H1 (cell line): ENCODE measurements at regions not wholly inside any gene's neighbourhood (a gene's known extent, or its start where the extent isn't known, plus 50 kb on each side); places are given as distances from the start of the nearest gene placed in this dataset.

Source experiments
- CTCF ChIA-PET: fragments of 300-600 bp; sonication (Branson Sonifier 250); formaldehyde crosslinking; loops from one replicate; lab custom pipeline; 2021; ENCODE audit not compliant: partially characterized antibody; lab: Charles Lee
- POLR2A ChIA-PET: fragments of 300-600 bp; sonication (Branson Sonifier 250); formaldehyde crosslinking; loops from one replicate; lab custom pipeline; 2021; ENCODE audit warnings: inconsistent platforms; ENCODE audit not compliant: partially characterized antibody; lab: Charles Lee
- DNase-seq, 2 experiments: peaks; one replicate each; pipeline versions ENCODE4 v3.0.0 to v3.0.0-alpha.2; 2010 to 2022; ENCODE audit warnings: low spot score in 2 of 2, low read depth in 1 of 2, mixed read lengths in 1 of 2
- FAIRE-seq: peaks from 2 replicates; lab custom pipeline; 2011; peaks lifted over from hg19 to GRCh38; lab: Jason Lieb, UNC
- H2AFZ ChIP-seq: 2 replicates; pipeline ENCODE4 v1.8.1; 2012; ENCODE audit warnings: low read length, inconsistent platforms
- H2AK5ac ChIP-seq: 2 replicates; pipeline ENCODE4 v1.6.1; 2013; ENCODE audit warnings: low read depth, low read length
- H2BK120ac ChIP-seq: replicated peaks from 2 replicates; pipeline ENCODE3; 2013; ENCODE audit warnings: low read depth, low read length, inconsistent platforms
- H2BK12ac ChIP-seq: 2 replicates; pipeline ENCODE4 v1.6.1; 2013; ENCODE audit warnings: low read depth, low read length
- H2BK15ac ChIP-seq: 2 replicates; pipeline ENCODE4 v1.6.1; 2013; ENCODE audit warnings: low read length
- H2BK20ac ChIP-seq: 2 replicates; pipeline ENCODE4 v1.6.1; 2013; ENCODE audit warnings: low read length
- H2BK5ac ChIP-seq: 2 replicates; pipeline ENCODE4 v1.6.1; 2013; ENCODE audit warnings: low read depth, low read length
- H3K14ac ChIP-seq: 2 replicates; pipeline ENCODE4 v1.6.1; 2013; ENCODE audit warnings: inconsistent platforms; ENCODE audit not compliant: insufficient read length
- H3K18ac ChIP-seq: 2 replicates; pipeline ENCODE4 v1.6.1; 2013; ENCODE audit warnings: low read length; ENCODE audit errors: extremely low read depth
- H3K23ac ChIP-seq: 2 replicates; pipeline ENCODE4 v1.6.1; 2013; ENCODE audit warnings: inconsistent platforms; ENCODE audit not compliant: insufficient read length
- H3K23me2 ChIP-seq: 2 replicates; pipeline ENCODE4 v1.6.1; 2013; ENCODE audit warnings: low read depth, low read length
- H3K27ac ChIP-seq: 2 replicates; pipeline ENCODE4 v1.6.1; 2011; ENCODE audit warnings: low read depth, low read length, inconsistent platforms
- H3K27me3 ChIP-seq, 4 experiments: replicated peaks in 1 of 4; 1 replicate in 1 of 4; 2 replicates in 3 of 4; pipeline versions ENCODE4 v1.6.1 to v1.8.1; 2011 to 2013; ENCODE audit warnings: low read length in 3 of 4, mild to moderate bottlenecking in 3 of 4, inconsistent platforms in 2 of 4, mixed read lengths in 2 of 4, moderate library complexity in 1 of 4; ENCODE audit not compliant: control insufficient read depth in 3 of 4, insufficient read depth in 3 of 4; ENCODE audit errors: extremely low read depth in 1 of 4
- H3K36me3 ChIP-seq, 4 experiments: 2 replicates each; pipeline versions ENCODE4 v1.6.1 to v1.8.1; 2011 to 2013; ENCODE audit warnings: mild to moderate bottlenecking in 4 of 4, low read length in 3 of 4, moderate library complexity in 2 of 4, control low read depth in 1 of 4, inconsistent platforms in 1 of 4; ENCODE audit not compliant: insufficient read depth in 4 of 4, control insufficient read depth in 2 of 4
- H3K4ac ChIP-seq: replicated peaks from 2 replicates; pipeline ENCODE3; 2013; ENCODE audit warnings: low read length, low read depth, mixed read lengths, inconsistent platforms; ENCODE audit not compliant: insufficient read length
- H3K4me1 ChIP-seq, 4 experiments: replicated peaks in 1 of 4; 1 replicate in 1 of 4; 2 replicates in 3 of 4; pipeline versions ENCODE4 v1.6.1 to v1.8.1; 2011 to 2013; ENCODE audit warnings: low read length in 3 of 4, inconsistent platforms in 2 of 4, mixed read lengths in 1 of 4; ENCODE audit not compliant: insufficient read depth in 4 of 4, control insufficient read depth in 3 of 4
- H3K4me2 ChIP-seq, 2 experiments: 2 replicates each; pipeline versions ENCODE4 v1.6.1 to v1.8.1; 2011 to 2013; ENCODE audit warnings: low read depth in 2 of 2, low read length in 2 of 2, control low read depth in 1 of 2, inconsistent platforms in 1 of 2, mild to moderate bottlenecking in 1 of 2; ENCODE audit not compliant: insufficient read depth in 1 of 2
- H3K4me3 ChIP-seq, 4 experiments: fragments of 200-600, 300-600 bp in 1 of 4; sonication (generic), shearing (Covaris generic), sonication (Bioruptor Twin) in 1 of 4; 2 replicates each; pipeline versions ENCODE4 v1.5.1 to v1.8.1; 2011 to 2016; ENCODE audit warnings: low read length in 4 of 4, low read depth in 3 of 4, control low read depth in 2 of 4, inconsistent platforms in 2 of 4, mild to moderate bottlenecking in 2 of 4, mixed read lengths in 1 of 4, moderate library complexity in 1 of 4; ENCODE audit not compliant: insufficient read depth in 2 of 4; ENCODE audit errors: extremely low read depth in 1 of 4
- H3K56ac ChIP-seq: replicated peaks from 2 replicates; pipeline ENCODE3; 2013; ENCODE audit warnings: low read depth, mild to moderate bottlenecking, mixed read lengths, low read length, inconsistent platforms; ENCODE audit not compliant: insufficient read length
- H3K79me1 ChIP-seq: 2 replicates; pipeline ENCODE4 v1.6.1; 2013; ENCODE audit warnings: low read depth, low read length, control low read depth
- H3K79me2 ChIP-seq, 2 experiments: 2 replicates each; pipeline versions ENCODE4 v1.6.1 to v1.8.1; 2012 to 2013; ENCODE audit warnings: low read length in 2 of 2, mild to moderate bottlenecking in 2 of 2, inconsistent platforms in 1 of 2; ENCODE audit not compliant: insufficient read depth in 2 of 2, control insufficient read depth in 1 of 2
- H3K9ac ChIP-seq, 4 experiments: replicated peaks in 1 of 4; 1 replicate in 1 of 4; 2 replicates in 3 of 4; pipeline versions ENCODE4 v1.6.1 to v1.8.1; 2011 to 2013; ENCODE audit warnings: low read depth in 3 of 4, low read length in 3 of 4, control low read depth in 2 of 4, mild to moderate bottlenecking in 2 of 4, moderate library complexity in 2 of 4, inconsistent platforms in 1 of 4; ENCODE audit errors: extremely low read depth in 1 of 4
- H3K9me3 ChIP-seq, 2 experiments: 2 replicates each; pipeline versions ENCODE4 v1.6.1 to v1.8.1; 2012 to 2013; ENCODE audit warnings: mild to moderate bottlenecking in 2 of 2, moderate library complexity in 2 of 2, control low read depth in 1 of 2, inconsistent platforms in 1 of 2, low read depth in 1 of 2, low read length in 1 of 2, mixed read lengths in 1 of 2; ENCODE audit not compliant: insufficient read depth in 2 of 2
- H4K20me1 ChIP-seq, 2 experiments: replicated peaks in 1 of 2; 2 replicates each; pipeline versions ENCODE3 to v1.8.1; 2011 to 2013; ENCODE audit warnings: inconsistent platforms in 2 of 2, low read length in 2 of 2, mild to moderate bottlenecking in 1 of 2; ENCODE audit not compliant: insufficient read depth in 2 of 2, control insufficient read depth in 1 of 2
- H4K5ac ChIP-seq: 2 replicates; pipeline ENCODE4 v1.6.1; 2013; ENCODE audit warnings: low read length, low read depth, mixed read lengths, inconsistent platforms; ENCODE audit not compliant: insufficient read length
- H4K8ac ChIP-seq: 2 replicates; pipeline ENCODE4 v1.8.0; 2013; ENCODE audit warnings: mild to moderate bottlenecking, moderate library complexity, low read length, inconsistent platforms; ENCODE audit not compliant: insufficient read depth; ENCODE audit errors: extremely low read depth
- H4K91ac ChIP-seq: replicated peaks from 2 replicates; pipeline ENCODE3; 2013; ENCODE audit warnings: low read length, mixed read lengths, inconsistent platforms; ENCODE audit not compliant: insufficient read length
- ASH2L ChIP-seq: fragments of 200-600, 300-600 bp; sonication (generic); IDR thresholded peaks from one replicate; pipeline ENCODE4 v1.7.1; 2017; ENCODE audit warnings: low read length
- CBX8 ChIP-seq: fragments of 300-800, 300-1000 bp; sonication (generic); IDR thresholded peaks from 2 replicates; pipeline ENCODE4 v1.7.1; 2016; ENCODE audit warnings: low read depth, low read length, borderline replicate concordance
- CHD2 ChIP-seq: IDR thresholded peaks from 2 replicates; pipeline ENCODE4 v1.6.1; 2012; ENCODE audit warnings: low read length, improper control_type of control experiment
- EGR1 ChIP-seq: IDR thresholded peaks from 2 replicates; pipeline ENCODE4 v1.6.1; 2011; ENCODE audit warnings: low read depth, low read length, borderline replicate concordance
- EZH2 ChIP-seq: fragments of 200-600 bp; sonication (generic); IDR thresholded peaks from 2 replicates; pipeline ENCODE4 v1.7.1; 2012; ENCODE audit warnings: low read depth, mild to moderate bottlenecking, moderate library complexity, low read length, inconsistent platforms; ENCODE audit not compliant: severe bottlenecking
- GABPA ChIP-seq: IDR thresholded peaks from 2 replicates; pipeline ENCODE4 v1.6.1; 2011; ENCODE audit warnings: mild to moderate bottlenecking, low read length, moderate library complexity, borderline replicate concordance; ENCODE audit not compliant: insufficient read depth
- RNF2 ChIP-seq: fragments of 200-900, 300-1000 bp; sonication (generic); IDR thresholded peaks from 2 replicates; pipeline ENCODE4 v1.7.1; 2016; ENCODE audit warnings: borderline replicate concordance, low read depth, mild to moderate bottlenecking, antibody characterized with exemption, low read length; ENCODE audit not compliant: poor library complexity, severe bottlenecking; ENCODE audit errors: missing control alignments
- SIN3A ChIP-seq, 2 experiments: IDR thresholded peaks in 1 of 2; conservative IDR thresholded peaks in 1 of 2; 2 replicates each; pipeline ENCODE4 v1.6.1; 2011 to 2012; ENCODE audit warnings: low read length in 2 of 2, improper control_type of control experiment in 1 of 2, low read depth in 1 of 2, mild to moderate bottlenecking in 1 of 2
- SIX5 ChIP-seq: IDR thresholded peaks from 2 replicates; pipeline ENCODE4 v1.6.1; 2011; ENCODE audit warnings: mild to moderate bottlenecking, low read depth, low read length
- SP1 ChIP-seq: IDR thresholded peaks from 2 replicates; pipeline ENCODE4 v1.6.1; 2011; ENCODE audit warnings: low read depth, low read length
- SRF ChIP-seq: IDR thresholded peaks from 2 replicates; pipeline ENCODE4 v1.6.1; 2011; ENCODE audit warnings: mild to moderate bottlenecking, low read depth, low read length, moderate library complexity
- TEAD4 ChIP-seq: IDR thresholded peaks from 2 replicates; pipeline ENCODE4 v1.6.1; 2012; ENCODE audit warnings: low read depth, low read length, inconsistent platforms, mixed read lengths
- WGBS, 2 experiments: shearing (Covaris generic) in 1 of 2; methylation state at CpG; one replicate each; pipeline versions ENCODE4 v1.1.6 to v1.1.7; 2013 to 2015; ENCODE audit warnings: low lambda C conversion rate in 2 of 2, mixed read lengths in 2 of 2, inconsistent platforms in 1 of 2, low coverage in 1 of 2, missing lambda C conversion rate in 1 of 2; ENCODE audit not compliant: insufficient replicate concordance in 2 of 2, insufficient coverage in 1 of 2, insufficient read length in 1 of 2; ENCODE audit errors: extremely low coverage in 1 of 2, missing lambda C conversion rate in 1 of 2; 5-methylcytosine and 5-hydroxymethylcytosine counted together

DNA sequence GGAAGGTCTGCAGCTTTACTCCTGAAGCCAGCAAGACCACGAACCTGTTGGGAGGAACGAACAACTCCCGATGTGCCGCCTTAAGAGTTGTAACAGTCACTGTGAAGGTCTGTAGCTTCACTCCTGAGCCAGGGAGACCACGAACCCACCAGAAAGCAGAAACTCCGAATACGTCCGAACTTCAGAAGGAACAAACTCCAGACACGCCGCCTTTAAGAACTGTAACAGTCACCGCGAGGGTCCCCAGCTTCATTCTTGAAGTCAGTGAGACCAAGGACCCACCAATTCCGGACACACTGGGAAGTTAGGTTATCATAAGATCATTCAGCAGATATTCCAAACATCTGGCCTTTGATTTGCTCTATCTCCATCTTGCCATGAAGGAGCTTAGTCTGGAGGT, 1623.0 kb downstream of the SLITRK1 start:
- H3K36me3 ChIP-seq, result no peaks in the 10 kb centered on the region; a peak in 1 of 8 replicates
- no peak for FAIRE-seq
- no peak overlapping the region for H4K5ac ChIP-seq

More for the DNA sequence above, 1623.0 kb downstream of the SLITRK1 start:
- H3K56ac ChIP-seq, result no peak overlapping the region
- no peak overlapping the region for H3K23ac ChIP-seq
- no peaks in the 10 kb centered on the region for H4K20me1 ChIP-seq
- no peak overlapping the region for H3K4ac ChIP-seq
- H3K4me3 ChIP-seq, result no peak overlapping the region
- H3K27me3 ChIP-seq, result no peaks in the 10 kb centered on the region
- H3K23me2 ChIP-seq, result no peaks in the 10 kb centered on the region
- H3K4me1 ChIP-seq, result no peaks in the 10 kb centered on the region
- DNase-seq, result no peak
- H2BK20ac ChIP-seq, result no peak overlapping the region
- no peak for TF ChIP-seq SIN3A (conservative IDR thresholded peaks at IDR 0.05 in 1 of 2, IDR thresholded peaks at IDR 0.05 in 1 of 2; ENCODE audit: low read depth in 1 of 2, low read length in 2 of 2)
- no peak for TF ChIP-seq CBX8
- no peak for TF ChIP-seq EGR1
- no peak for TF ChIP-seq SIX5
- TF ChIP-seq CHD2, result no peak
- TF ChIP-seq EZH2, result no peak
- TF ChIP-seq ASH2L, result no peak
- no peak for TF ChIP-seq SRF
- no peak for TF ChIP-seq GABPA
- TF ChIP-seq SP1, result no peak
- TF ChIP-seq TEAD4, result no peak
- no peak for TF ChIP-seq RNF2
- no peak overlapping the region for H4K91ac ChIP-seq
- H2BK15ac ChIP-seq, result no peak overlapping the region
- CTCF ChIA-PET, result interaction anchor here (0.8 kb wide), 1 partner anchor 69 kb away, joined by 3 read pairs; no protein-coding TSS in a partner anchor
- H3K9me3 ChIP-seq, result peaks cover 0 to 10% of the 10 kb centered on the region in 2 experiments; a peak in 2 of 4 replicates
- H2BK120ac ChIP-seq, result no peak overlapping the region
- no peak overlapping the region for H3K27ac ChIP-seq
- H2BK5ac ChIP-seq, result no peak overlapping the region
- POLR2A ChIA-PET, result no interaction called here
- H3K18ac ChIP-seq, result no peak overlapping the region
- no peaks in the 10 kb centered on the region for H3K79me1 ChIP-seq
- no peak overlapping the region for H2BK12ac ChIP-seq
- H3K14ac ChIP-seq, result no peak overlapping the region
- H3K9ac ChIP-seq, result no peak overlapping the region
- no peak overlapping the region for H4K8ac ChIP-seq
- H3K79me2 ChIP-seq, result no peaks in the 10 kb centered on the region
- WGBS, 2 experiments, result 93% methylated on average over 13 of the region's 13 CpGs; no CpG with 5 or more reads in 1 of the 2 experiments
- no peak overlapping the region for H2AK5ac ChIP-seq
- H2AFZ ChIP-seq, result no peak overlapping the region; the same call in 1 of the 2 replicates
- H3K4me2 ChIP-seq, result no peak overlapping the region
